ENCODE measurements at regions not wholly inside any gene's neighbourhood (a gene's known extent, or its start where the extent isn't known, plus 50 kb on each side); places are given as distances from the start of the nearest gene placed in this dataset.
"Not testable (repeated sequence)": the region's sequence is repeated elsewhere in the genome, so short reads cannot be mapped to it uniquely, and the experiment has no call there.

- DNase-seq (no peak), ATAC-seq (no peak)
These were observed 996.4 kb upstream of the WWC1 start for GRCh38 chr5:167294882-167295680.

GRCh38 chr5:167295681-167296005, 995.8 kb upstream of the WWC1 start:
- no peak for ATAC-seq
- no peak for DNase-seq

GRCh38 chr5:167296066-167296465, 995.4 kb upstream of the WWC1 start:
- ATAC-seq = no peak

GRCh38 chr5:167296661-167297060, 994.8 kb upstream of the WWC1 start:
- DNase-seq = no peak
- ATAC-seq = no peak

More at GRCh38 chr5:167296066-167296465, 995.4 kb upstream of the WWC1 start:
- no peak for DNase-seq

GRCh38 chr5:167299861-167300260, 991.6 kb upstream of the WWC1 start:
- not testable (repeated sequence) for ATAC-seq, DNase-seq

GRCh38 chr5:167303582-167303981, 987.9 kb upstream of the WWC1 start:
- no peak for DNase-seq
- ATAC-seq = no peak

- ATAC-seq (no peak), DNase-seq (no peak)
These were observed 986.5 kb upstream of the WWC1 start for GRCh38 chr5:167304834-167305469.

- DNase-seq (no peak), ATAC-seq (no peak)
These were observed 985.7 kb upstream of the WWC1 start for GRCh38 chr5:167305591-167306213.

GRCh38 chr5:167307042-167307441, 984.4 kb upstream of the WWC1 start:
- no peak for DNase-seq
- no peak for ATAC-seq

GRCh38 chr5:167308466-167308865, 983.0 kb upstream of the WWC1 start:
- no peak for ATAC-seq

GRCh38 chr5:167309941-167310517, 981.4 kb upstream of the WWC1 start:
- DNase-seq (no peak), ATAC-seq (no peak)

More at GRCh38 chr5:167308466-167308865, 983.0 kb upstream of the WWC1 start:
- DNase-seq = no peak

GRCh38 chr5:167311340-167311739, 980.1 kb upstream of the WWC1 start:
- no peak for ATAC-seq
- no peak for DNase-seq

- DNase-seq = no peak
- ATAC-seq = no peak
These were observed 979.2 kb upstream of the WWC1 start for GRCh38 chr5:167312225-167312624.

- ATAC-seq (no peak), DNase-seq (no peak)
These were observed 975.7 kb upstream of the WWC1 start for GRCh38 chr5:167315762-167316161.

- DNase-seq = no peak
- no peak for ATAC-seq
These were observed 973.6 kb upstream of the WWC1 start for GRCh38 chr5:167317884-167318283.

- ATAC-seq (no peak), DNase-seq (no peak)
These were observed 972.2 kb upstream of the WWC1 start for GRCh38 chr5:167319243-167319642.

GRCh38 chr5:167320019-167320418, 971.4 kb upstream of the WWC1 start:
- DNase-seq (no peak), ATAC-seq (no peak)

GRCh38 chr5:167332309-167332708, 959.1 kb upstream of the WWC1 start:
- no peak for DNase-seq
- ATAC-seq = no peak

- DNase-seq (no peak), ATAC-seq (no peak)
These were observed 955.3 kb upstream of the WWC1 start for GRCh38 chr5:167336161-167336560.

GRCh38 chr5:167339205-167339604, 952.2 kb upstream of the WWC1 start:
- DNase-seq = no peak
- no peak for ATAC-seq

- no peak for DNase-seq
- ATAC-seq = no peak
These were observed 945.0 kb upstream of the WWC1 start for GRCh38 chr5:167346461-167346860.

- no peak for DNase-seq
- no peak for ATAC-seq
These were observed 943.1 kb upstream of the WWC1 start for GRCh38 chr5:167348251-167348926.

- ATAC-seq (no peak), DNase-seq (no peak)
These were observed 942.5 kb upstream of the WWC1 start for GRCh38 chr5:167348980-167349379.
